ENCODE measurements at regions not wholly inside any gene's neighbourhood (a gene's known extent, or its start where the extent isn't known, plus 50 kb on each side); places are given as distances from the start of the nearest gene placed in this dataset.

DNA sequence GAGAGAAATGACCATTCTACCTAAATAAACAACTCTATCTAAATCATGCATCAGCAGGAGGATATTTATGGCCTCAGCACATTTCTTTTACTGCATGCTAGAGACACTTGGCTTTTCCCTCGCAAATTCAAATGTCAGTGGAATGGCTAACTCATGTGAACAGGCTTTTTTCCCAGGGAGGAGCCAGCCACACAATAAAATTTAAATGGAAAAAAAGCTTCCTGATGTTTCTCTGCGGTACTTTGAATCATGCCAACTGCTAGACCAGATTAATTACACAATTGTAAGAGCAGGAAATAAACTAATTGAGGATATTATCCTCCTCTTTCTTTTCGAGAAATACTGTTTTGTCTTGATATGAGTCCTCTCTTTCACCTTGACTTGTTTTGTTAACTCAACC, 676.3 kb downstream of the IRS1 start:
- intact Hi-C loops (cut with micrococcal nuclease; ENCODE audit: unreplicated experiment) (no loop called here), in situ Hi-C loops (cut with HindIII; ENCODE audit: extremely low pct_ligation_motif_present, low pct_unique_long_range_greater_than_20kb) (no loop called here)
- no peak overlapping the region for H3K4me2 ChIP-seq (ENCODE audit: low read depth, low read length)
- DNase-seq (ENCODE audit: low spot score) = no peak
- FAIRE-seq = no peak
- H2AFZ ChIP-seq (ENCODE audit: low read length) = no peak overlapping the region
- no peaks in the 10 kb centered on the region for H3K79me2 ChIP-seq (ENCODE audit: insufficient read depth, low read length)
- ATAC-seq = no peak
- H3K27ac ChIP-seq (ENCODE audit: extremely low read length, insufficient read depth, low read length) = no peak overlapping the region
- WGBS (ENCODE audit: low lambda C conversion rate) = 91% methylated on average over 3 of the region's 3 CpGs
- H3K4me3 ChIP-seq (replicated peaks in 1 of 3; ENCODE audit: insufficient read depth in 1 of 3, low read depth in 2 of 3, low read length in 3 of 3) = no peak overlapping the region
- BruUV-seq (replicated peaks) = no TSS peak
- no peaks in the 10 kb centered on the region for H3K9me3 ChIP-seq (ENCODE audit: low read length)
- POLR2A ChIA-PET = no interaction called here
- CTCF ChIA-PET (ENCODE audit: low intra/inter-chr PET ratio, low total read pairs) = no interaction called here
- H3K4me1 ChIP-seq (ENCODE audit: insufficient read depth, low read length) = peaks cover 46% of the 10 kb centered on the region
- no peak overlapping the region for H3K9ac ChIP-seq (ENCODE audit: insufficient read depth, low read depth, low read length)
- no peaks in the 10 kb centered on the region for H4K20me1 ChIP-seq (ENCODE audit: insufficient read depth, low read length)
- no peaks in the 10 kb centered on the region for H3K36me3 ChIP-seq (replicated peaks in 1 of 2; ENCODE audit: control insufficient read depth in 1 of 2, insufficient read depth in 2 of 2, low read length in 2 of 2)
- TF ChIP-seq ZNF589 (CRISPR knock-in tag; conservative IDR thresholded peaks at IDR 0.05) (no peak), IKZF1 (IDR thresholded peaks at IDR 0.05) (no peak), ZFP36L2 (CRISPR knock-in tag; IDR thresholded peaks at IDR 0.05) (no peak), RARA (CRISPR knock-in tag; IDR thresholded peaks at IDR 0.05) (no peak), ATF7-NPFF (CRISPR knock-in tag; IDR thresholded peaks at IDR 0.05; ENCODE audit: low read depth) (no peak), ZNF230 (CRISPR knock-in tag; IDR thresholded peaks at IDR 0.05) (no peak), CAMTA2 (CRISPR knock-in tag; IDR thresholded peaks at IDR 0.05; ENCODE audit: borderline replicate concordance) (no peak), ZFP1 (CRISPR knock-in tag; IDR thresholded peaks at IDR 0.05) (no peak), ZBTB38 (CRISPR knock-in tag; IDR thresholded peaks at IDR 0.05) (no peak), SRF (IDR thresholded peaks at IDR 0.05; ENCODE audit: low read depth, low read length) (no peak), ZNF616 (CRISPR knock-in tag; IDR thresholded peaks at IDR 0.05; ENCODE audit: low read depth) (no peak), ZNF562 (CRISPR knock-in tag; IDR thresholded peaks at IDR 0.05; ENCODE audit: borderline replicate concordance) (no peak), PRDM4 (CRISPR knock-in tag; IDR thresholded peaks at IDR 0.05; ENCODE audit: borderline replicate concordance) (no peak)
- TF ChIP-seq, protein P1, sequence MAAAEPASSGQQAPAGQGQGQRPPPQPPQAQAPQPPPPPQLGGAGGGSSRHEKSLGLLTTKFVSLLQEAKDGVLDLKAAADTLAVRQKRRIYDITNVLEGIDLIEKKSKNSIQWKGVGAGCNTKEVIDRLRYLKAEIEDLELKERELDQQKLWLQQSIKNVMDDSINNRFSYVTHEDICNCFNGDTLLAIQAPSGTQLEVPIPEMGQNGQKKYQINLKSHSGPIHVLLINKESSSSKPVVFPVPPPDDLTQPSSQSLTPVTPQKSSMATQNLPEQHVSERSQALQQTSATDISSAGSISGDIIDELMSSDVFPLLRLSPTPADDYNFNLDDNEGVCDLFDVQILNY (CRISPR knock-in tag; conservative IDR thresholded peaks at IDR 0.05) = no peak
- TF ChIP-seq, protein P2, sequence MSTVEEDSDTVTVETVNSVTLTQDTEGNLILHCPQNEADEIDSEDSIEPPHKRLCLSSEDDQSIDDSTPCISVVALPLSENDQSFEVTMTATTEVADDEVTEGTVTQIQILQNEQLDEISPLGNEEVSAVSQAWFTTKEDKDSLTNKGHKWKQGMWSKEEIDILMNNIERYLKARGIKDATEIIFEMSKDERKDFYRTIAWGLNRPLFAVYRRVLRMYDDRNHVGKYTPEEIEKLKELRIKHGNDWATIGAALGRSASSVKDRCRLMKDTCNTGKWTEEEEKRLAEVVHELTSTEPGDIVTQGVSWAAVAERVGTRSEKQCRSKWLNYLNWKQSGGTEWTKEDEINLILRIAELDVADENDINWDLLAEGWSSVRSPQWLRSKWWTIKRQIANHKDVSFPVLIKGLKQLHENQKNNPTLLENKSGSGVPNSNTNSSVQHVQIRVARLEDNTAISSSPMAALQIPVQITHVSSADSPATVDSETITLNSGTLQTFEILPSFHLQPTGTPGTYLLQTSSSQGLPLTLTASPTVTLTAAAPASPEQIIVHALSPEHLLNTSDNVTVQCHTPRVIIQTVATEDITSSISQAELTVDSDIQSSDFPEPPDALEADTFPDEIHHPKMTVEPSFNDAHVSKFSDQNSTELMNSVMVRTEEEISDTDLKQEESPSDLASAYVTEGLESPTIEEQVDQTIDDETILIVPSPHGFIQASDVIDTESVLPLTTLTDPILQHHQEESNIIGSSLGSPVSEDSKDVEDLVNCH (CRISPR knock-in tag; IDR thresholded peaks at IDR 0.05) = no peak
- TF ChIP-seq, protein P3, sequence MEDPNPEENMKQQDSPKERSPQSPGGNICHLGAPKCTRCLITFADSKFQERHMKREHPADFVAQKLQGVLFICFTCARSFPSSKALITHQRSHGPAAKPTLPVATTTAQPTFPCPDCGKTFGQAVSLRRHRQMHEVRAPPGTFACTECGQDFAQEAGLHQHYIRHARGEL (CRISPR knock-in tag; IDR thresholded peaks at IDR 0.05) = no peak
- no peaks in the 10 kb centered on the region for H3K27me3 ChIP-seq (ENCODE audit: control insufficient read depth in 1 of 2, insufficient read depth in 2 of 2, low read length in 2 of 2)
